ENCODE measurements at regions not wholly inside any gene's neighbourhood (a gene's known extent, or its start where the extent isn't known, plus 50 kb on each side); places are given as distances from the start of the nearest gene placed in this dataset.

- TF ChIP-seq REST (IDR thresholded peaks at IDR 0.05; ENCODE audit: insufficient replicate concordance, low read depth) (no peak), CTCF (IDR thresholded peaks at IDR 0.05; ENCODE audit: insufficient read depth, low read length) (no peak), POLR2AphosphoS5 (IDR thresholded peaks at IDR 0.05; ENCODE audit: low read depth) (no peak), GABPA (IDR thresholded peaks at IDR 0.05; ENCODE audit: low read depth) (no peak), SPI1 (IDR thresholded peaks at IDR 0.05; ENCODE audit: borderline replicate concordance, low read depth) (no peak)
These were observed 210.6 kb upstream of the AGAP1 start for GRCh38 chr2:235283246-235283645.
